ENCODE measurements at regions not wholly inside any gene's neighbourhood (a gene's known extent, or its start where the extent isn't known, plus 50 kb on each side); places are given as distances from the start of the nearest gene placed in this dataset.

GRCh38 chr14:25222256-25222655 is 172.3 kb upstream of the STXBP6 start:
- TF ChIP-seq, protein P1, sequence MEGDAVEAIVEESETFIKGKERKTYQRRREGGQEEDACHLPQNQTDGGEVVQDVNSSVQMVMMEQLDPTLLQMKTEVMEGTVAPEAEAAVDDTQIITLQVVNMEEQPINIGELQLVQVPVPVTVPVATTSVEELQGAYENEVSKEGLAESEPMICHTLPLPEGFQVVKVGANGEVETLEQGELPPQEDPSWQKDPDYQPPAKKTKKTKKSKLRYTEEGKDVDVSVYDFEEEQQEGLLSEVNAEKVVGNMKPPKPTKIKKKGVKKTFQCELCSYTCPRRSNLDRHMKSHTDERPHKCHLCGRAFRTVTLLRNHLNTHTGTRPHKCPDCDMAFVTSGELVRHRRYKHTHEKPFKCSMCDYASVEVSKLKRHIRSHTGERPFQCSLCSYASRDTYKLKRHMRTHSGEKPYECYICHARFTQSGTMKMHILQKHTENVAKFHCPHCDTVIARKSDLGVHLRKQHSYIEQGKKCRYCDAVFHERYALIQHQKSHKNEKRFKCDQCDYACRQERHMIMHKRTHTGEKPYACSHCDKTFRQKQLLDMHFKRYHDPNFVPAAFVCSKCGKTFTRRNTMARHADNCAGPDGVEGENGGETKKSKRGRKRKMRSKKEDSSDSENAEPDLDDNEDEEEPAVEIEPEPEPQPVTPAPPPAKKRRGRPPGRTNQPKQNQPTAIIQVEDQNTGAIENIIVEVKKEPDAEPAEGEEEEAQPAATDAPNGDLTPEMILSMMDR (IDR thresholded peaks at IDR 0.05) = no peak
- no peak for TF ChIP-seq EP300 (IDR thresholded peaks at IDR 0.05)
- no peak for TF ChIP-seq POLR2A (IDR thresholded peaks at IDR 0.05)
